Left forelimb (tissue), 1 donor: ENCODE measurements at regions not wholly inside any gene's neighbourhood (a gene's known extent, or its start where the extent isn't known, plus 50 kb on each side); places are given as distances from the start of the nearest gene placed in this dataset.
"Not testable (repeated sequence)": the region's sequence is repeated elsewhere in the genome, so short reads cannot be mapped to it uniquely, and the experiment has no call there.

Experiments
- DNase-seq: peaks from one replicate; pipeline ENCODE4 v3.0.0-alpha.2; 2018; ENCODE audit warnings: low spot score

DNA sequence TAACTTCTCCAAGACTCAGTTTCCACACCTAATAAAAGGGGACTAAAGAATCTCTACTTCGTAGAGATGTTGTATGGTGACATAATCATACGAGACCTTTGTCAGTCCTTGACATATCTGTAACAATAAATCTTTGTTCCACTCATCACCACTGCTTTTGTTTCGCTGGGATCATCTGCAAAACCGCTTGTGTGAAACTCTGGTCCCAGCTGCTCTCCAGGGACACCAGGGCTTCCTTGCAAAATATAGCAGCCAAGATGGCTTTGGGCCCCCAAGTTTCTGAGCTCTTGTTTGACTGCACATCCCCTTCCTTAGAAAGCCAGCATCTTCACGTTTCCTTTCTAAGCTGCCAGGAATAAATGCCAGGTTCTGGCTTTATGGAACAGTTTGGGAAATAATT lies 110.5 kb upstream of the RRN3 start:
- not testable (repeated sequence) for DNase-seq

DNA sequence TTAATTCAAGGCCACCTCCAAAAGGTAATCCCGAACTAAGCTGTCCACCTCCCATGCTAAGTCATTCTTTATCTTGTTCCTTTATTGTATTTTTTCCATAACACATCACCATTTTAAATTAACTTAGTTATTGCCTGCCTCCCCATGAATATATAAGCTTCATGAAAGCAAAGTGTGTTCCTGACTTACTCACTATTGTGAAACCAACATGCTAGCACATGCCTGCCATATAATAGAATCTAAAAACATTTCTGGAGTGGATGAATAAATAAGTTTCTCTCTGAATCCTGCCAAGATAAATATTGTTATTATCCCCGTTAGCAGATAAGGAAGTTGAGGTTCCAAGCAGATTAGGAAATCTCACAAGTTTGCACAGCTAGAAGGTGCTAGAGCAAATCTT lies 98.7 kb upstream of the RRN3 start:
- DNase-seq, result not testable (repeated sequence)

DNA sequence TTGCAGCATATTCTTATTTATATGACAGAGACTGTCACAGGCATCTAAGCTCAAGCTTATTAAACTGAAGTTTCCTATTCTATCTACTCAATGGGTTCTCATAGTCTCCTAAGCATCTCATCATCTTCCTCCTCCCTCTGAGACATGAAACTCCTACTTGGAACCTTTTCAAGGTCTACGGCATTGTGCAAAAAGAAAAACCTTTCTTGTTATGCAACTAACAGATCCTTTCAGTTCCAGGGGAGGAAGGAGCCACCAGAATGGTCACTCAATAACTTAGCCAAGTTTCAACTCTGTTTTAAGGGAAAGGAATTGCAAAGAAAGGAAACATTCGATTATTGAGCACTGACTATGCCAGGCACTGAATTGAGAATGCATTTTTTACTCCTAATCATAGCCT lies 98.1 kb upstream of the RRN3 start:
- DNase-seq, result not testable (repeated sequence)

DNA sequence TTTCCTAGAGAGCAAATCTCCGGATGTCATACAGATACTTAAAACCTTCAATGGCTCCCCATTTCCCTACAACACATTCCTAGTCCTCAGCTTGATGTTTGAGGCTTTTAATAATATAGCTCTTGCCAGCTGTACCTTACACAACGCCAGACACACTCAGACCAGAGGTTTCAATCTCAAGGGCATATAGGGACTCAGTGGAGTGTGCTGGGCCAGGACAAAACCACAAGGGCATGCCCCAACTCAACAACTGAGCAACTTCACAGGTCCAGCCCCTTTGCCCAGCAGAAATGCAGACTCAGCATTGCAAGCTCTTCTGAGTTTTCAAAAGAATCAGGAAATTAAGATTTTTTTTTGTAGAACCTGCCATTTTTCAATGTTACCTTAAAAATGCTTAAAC lies 95.4 kb upstream of the RRN3 start:
- DNase-seq, result not testable (repeated sequence)
